Vagina (tissue), 2 donors: ENCODE measurements at regions not wholly inside any gene's neighbourhood (a gene's known extent, or its start where the extent isn't known, plus 50 kb on each side); places are given as distances from the start of the nearest gene placed in this dataset.

Source experiments
- DNase-seq, 2 donors: peaks; one replicate each; pipeline ENCODE4 v3.0.0-alpha.2; 2017; ENCODE audit errors: extremely low spot score in 2 of 2
- H3K27ac ChIP-seq: fragments of 200-600 bp; sonication (generic); one replicate; pipeline ENCODE4 v1.5.1; 2019
- H3K27me3 ChIP-seq: fragments of 200-600 bp; sonication (generic); one replicate; pipeline ENCODE4 v1.5.1; 2019
- H3K36me3 ChIP-seq, 2 donors: fragments of 200-600 bp; sonication (generic); one replicate each; pipeline ENCODE4 v1.5.1; 2017 to 2019
- H3K4me1 ChIP-seq: fragments of 200-600 bp; sonication (generic); one replicate; pipeline ENCODE4 v1.5.1; 2019
- H3K4me3 ChIP-seq, 2 donors: fragments of 200-600 bp; sonication (generic); 1 replicate in 1 of 2; 2 replicates in 1 of 2; pipeline ENCODE4 v1.5.1; 2016 to 2019
- H3K9me3 ChIP-seq: fragments of 200-600 bp; sonication (generic); one replicate; pipeline ENCODE4 v1.5.1; 2019
- POLR2A ChIP-seq, 2 donors: fragments of 450-650 bp; IDR thresholded peaks; one replicate each; pipeline ENCODE4 v1.6.1; 2017; ENCODE audit warnings: antibody characterized with exemption in 2 of 2, mild to moderate bottlenecking in 2 of 2, moderate library complexity in 2 of 2
- POLR2AphosphoS5 ChIP-seq, 2 donors: sonication (generic); formaldehyde crosslinking; IDR thresholded peaks; one replicate each; pipeline ENCODE4 v1.9.0; 2017; ENCODE audit warnings: antibody characterized with exemption in 2 of 2, mild to moderate bottlenecking in 2 of 2, low read depth in 1 of 2; ENCODE audit not compliant: insufficient read depth in 1 of 2
- intact Hi-C: fragments of 100-400 bp; cut with DNase I; formaldehyde crosslinking; loops from one replicate; pipeline ENCODE4 v1.15.1; 2023
- TF ChIP-seq, protein P1 (sequence below), 3 experiments: fragments of 450-650 bp in 2 of 3; fragments of 200-600 bp in 1 of 3; sonication (generic) in 1 of 3; IDR thresholded peaks; one replicate each; pipeline ENCODE4 v1.5.1; 2017 to 2019; ENCODE audit warnings: antibody characterized with exemption in 3 of 3, mild to moderate bottlenecking in 2 of 3, moderate library complexity in 2 of 3

DNA sequence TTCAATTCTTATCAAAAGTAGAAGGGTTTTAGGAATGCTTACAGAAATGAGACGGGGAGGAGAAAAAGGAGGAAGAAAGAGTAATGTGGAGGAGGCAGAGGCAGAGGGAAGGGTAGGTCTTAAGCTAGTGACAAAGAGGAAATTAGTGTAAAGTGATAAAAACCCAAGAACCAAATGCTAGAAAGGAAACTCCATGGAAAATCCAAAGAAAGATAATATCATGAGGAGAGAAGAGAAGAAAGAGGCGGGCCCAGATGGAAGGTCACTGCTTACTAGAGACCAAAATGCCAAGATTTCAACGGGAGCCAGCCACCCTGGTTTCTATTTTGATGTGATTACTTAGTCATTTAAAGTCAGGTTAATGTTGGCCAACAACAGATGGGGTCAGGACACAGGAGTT lies 68.6 kb upstream of the IL12B start:
- intact Hi-C loops = no loop called here
- DNase-seq = no peak
- peaks cover 1% of the 10 kb centered on the region for H3K4me1 ChIP-seq

DNA sequence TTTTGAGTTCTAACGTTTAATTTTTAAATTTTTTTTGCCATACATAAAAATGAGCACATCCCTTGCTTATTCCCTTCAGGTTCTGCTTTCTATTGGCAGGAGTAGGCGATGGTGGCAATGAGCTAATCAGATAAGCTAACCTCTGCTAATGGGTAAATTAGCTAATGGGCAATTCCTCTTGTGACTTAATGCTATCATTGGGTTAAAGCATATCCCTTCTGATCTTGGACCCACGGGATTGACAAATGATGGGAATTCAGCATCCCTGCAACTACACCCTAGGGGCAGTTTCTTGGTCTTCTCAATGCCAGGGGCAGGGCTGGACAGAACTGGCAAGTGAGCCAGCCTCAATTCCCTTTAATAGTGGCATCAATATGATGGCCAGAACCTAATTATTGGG lies 70.2 kb upstream of the IL12B start:
- Histone ChIP-seq H3K27ac (no peak overlapping the region), H3K27me3 (no peaks in the 10 kb centered on the region), H3K4me1 (peaks cover 8% of the 10 kb centered on the region), H3K9me3 (no peaks in the 10 kb centered on the region), H3K4me3 (no peak overlapping the region), H3K36me3 (no peaks in the 10 kb centered on the region)
- intact Hi-C loops = no loop called here
- TF ChIP-seq POLR2AphosphoS5 (IDR thresholded peaks at IDR 0.05; ENCODE audit: insufficient read depth in 1 of 2, low read depth in 1 of 2) (no peak), POLR2A (IDR thresholded peaks at IDR 0.05) (no peak)
- TF ChIP-seq, protein P1, sequence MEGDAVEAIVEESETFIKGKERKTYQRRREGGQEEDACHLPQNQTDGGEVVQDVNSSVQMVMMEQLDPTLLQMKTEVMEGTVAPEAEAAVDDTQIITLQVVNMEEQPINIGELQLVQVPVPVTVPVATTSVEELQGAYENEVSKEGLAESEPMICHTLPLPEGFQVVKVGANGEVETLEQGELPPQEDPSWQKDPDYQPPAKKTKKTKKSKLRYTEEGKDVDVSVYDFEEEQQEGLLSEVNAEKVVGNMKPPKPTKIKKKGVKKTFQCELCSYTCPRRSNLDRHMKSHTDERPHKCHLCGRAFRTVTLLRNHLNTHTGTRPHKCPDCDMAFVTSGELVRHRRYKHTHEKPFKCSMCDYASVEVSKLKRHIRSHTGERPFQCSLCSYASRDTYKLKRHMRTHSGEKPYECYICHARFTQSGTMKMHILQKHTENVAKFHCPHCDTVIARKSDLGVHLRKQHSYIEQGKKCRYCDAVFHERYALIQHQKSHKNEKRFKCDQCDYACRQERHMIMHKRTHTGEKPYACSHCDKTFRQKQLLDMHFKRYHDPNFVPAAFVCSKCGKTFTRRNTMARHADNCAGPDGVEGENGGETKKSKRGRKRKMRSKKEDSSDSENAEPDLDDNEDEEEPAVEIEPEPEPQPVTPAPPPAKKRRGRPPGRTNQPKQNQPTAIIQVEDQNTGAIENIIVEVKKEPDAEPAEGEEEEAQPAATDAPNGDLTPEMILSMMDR (IDR thresholded peaks at IDR 0.05) = no peak
- no peak for DNase-seq

More for the DNA sequence above, 68.6 kb upstream of the IL12B start:
- Histone ChIP-seq H3K36me3 (no peaks in the 10 kb centered on the region), H3K27me3 (no peaks in the 10 kb centered on the region), H3K4me3 (no peak overlapping the region), H3K27ac (no peak overlapping the region), H3K9me3 (no peaks in the 10 kb centered on the region)
- TF ChIP-seq POLR2A (IDR thresholded peaks at IDR 0.05) (no peak), POLR2AphosphoS5 (IDR thresholded peaks at IDR 0.05; ENCODE audit: insufficient read depth in 1 of 2, low read depth in 1 of 2) (no peak)
- TF ChIP-seq, protein P1 (IDR thresholded peaks at IDR 0.05) = no peak

DNA sequence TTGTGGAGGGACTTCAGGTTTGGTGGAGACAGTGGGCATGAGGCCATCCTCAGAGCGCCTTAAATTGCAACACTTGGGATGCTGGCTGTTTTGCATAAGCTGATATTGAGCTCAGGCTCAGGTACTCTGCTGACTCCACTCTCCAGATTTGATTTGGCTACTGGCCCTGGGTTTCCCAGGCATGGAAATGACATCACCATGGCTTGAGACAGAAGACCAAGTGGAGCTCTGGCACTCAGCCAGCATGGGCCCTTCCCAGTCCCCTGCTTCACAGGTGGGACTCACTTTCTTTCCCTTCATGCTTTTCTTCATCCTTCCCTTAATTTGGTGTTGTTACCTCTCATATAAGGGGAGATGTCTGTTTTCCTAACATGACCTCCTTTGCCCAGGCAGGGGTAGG lies 72.0 kb upstream of the IL12B start:
- TF ChIP-seq, protein P1 (IDR thresholded peaks at IDR 0.05) = no peak
- TF ChIP-seq POLR2AphosphoS5 (IDR thresholded peaks at IDR 0.05; ENCODE audit: insufficient read depth in 1 of 2, low read depth in 1 of 2) = no peak
- no peak for TF ChIP-seq POLR2A (IDR thresholded peaks at IDR 0.05)
- DNase-seq = no peak
- no peaks in the 10 kb centered on the region for H3K36me3 ChIP-seq
- no peaks in the 10 kb centered on the region for H3K9me3 ChIP-seq
- H3K4me1 ChIP-seq = peaks cover 8% of the 10 kb centered on the region
- intact Hi-C loops = no loop called here
- no peaks in the 10 kb centered on the region for H3K27me3 ChIP-seq
- H3K27ac ChIP-seq = no peak overlapping the region
- no peak overlapping the region for H3K4me3 ChIP-seq

DNA sequence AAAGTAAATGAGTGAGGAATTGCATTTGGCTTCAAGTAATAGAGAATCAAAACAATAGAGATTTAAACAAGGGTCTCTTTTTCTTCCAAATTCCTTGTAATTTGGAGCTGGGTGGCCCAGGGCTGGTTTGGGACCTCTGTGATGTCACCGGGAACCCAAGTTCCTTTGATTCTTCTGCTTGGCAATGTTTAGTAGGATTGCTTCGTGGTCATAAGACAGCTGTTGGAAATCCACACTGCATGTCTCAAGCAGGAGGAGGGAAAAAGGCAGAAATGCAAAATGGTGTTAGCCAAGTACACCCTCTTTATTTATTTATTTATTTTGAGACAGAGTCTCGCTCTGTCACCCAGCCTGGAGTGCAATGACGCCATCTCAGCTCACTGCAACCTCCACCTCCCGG lies 72.6 kb upstream of the IL12B start:
- intact Hi-C loops = no loop called here
- Histone ChIP-seq H3K9me3 (no peaks in the 10 kb centered on the region), H3K4me3 (no peak overlapping the region), H3K4me1 (peaks cover 8% of the 10 kb centered on the region), H3K27ac (no peak overlapping the region), H3K36me3 (no peaks in the 10 kb centered on the region), H3K27me3 (no peaks in the 10 kb centered on the region)
- no peak for DNase-seq
- TF ChIP-seq, protein P1 (IDR thresholded peaks at IDR 0.05) = no peak
- no peak for TF ChIP-seq POLR2A (IDR thresholded peaks at IDR 0.05)
- no peak for TF ChIP-seq POLR2AphosphoS5 (IDR thresholded peaks at IDR 0.05; ENCODE audit: insufficient read depth in 1 of 2, low read depth in 1 of 2)

DNA sequence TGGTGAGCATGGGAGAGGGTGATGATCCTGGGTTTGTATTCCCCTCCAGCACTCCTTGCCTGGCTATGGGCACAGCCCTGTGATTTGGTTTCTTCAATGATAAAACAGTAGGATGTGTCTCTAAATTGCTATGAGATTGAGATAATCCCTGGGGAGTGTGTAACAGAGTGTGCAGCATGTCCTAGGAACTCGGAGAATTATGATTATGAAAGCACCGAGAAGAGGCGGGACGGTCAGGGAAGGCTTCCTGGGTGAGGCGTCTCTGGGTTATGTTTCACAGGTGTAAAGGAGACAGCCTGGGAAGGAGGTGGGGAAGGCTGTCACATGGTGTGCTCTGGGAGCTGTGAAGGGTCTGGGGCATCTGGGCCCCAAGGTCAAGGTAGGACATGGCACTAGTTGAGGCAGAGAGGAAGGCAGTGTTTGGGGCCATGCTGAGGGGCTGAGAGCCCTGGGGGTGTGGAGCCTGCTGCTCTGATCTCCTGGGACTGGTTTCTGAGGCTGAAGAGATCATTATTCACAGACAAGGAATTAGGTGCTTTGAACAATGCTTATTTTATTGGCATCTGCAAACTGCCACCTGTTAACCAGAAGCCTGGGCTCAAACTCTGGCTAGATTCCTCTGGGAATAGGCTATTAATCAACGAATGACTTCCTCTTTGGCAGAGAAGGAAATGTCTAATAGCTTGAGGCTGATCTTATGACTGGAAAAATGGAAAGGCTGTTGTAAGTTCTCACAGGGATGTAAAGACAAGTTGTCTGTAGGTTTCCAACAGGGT lies 73.8 kb upstream of the IL12B start:
- Histone ChIP-seq H3K4me3 (no peak overlapping the region), H3K27ac (no peak overlapping the region), H3K27me3 (no peaks in the 10 kb centered on the region), H3K4me1 (peaks cover 8% of the 10 kb centered on the region), H3K9me3 (no peaks in the 10 kb centered on the region), H3K36me3 (no peaks in the 10 kb centered on the region)
- intact Hi-C loops = no loop called here
- DNase-seq = no peak
- TF ChIP-seq, protein P1 (IDR thresholded peaks at IDR 0.05) = no peak
- TF ChIP-seq POLR2A (IDR thresholded peaks at IDR 0.05) (no peak), POLR2AphosphoS5 (IDR thresholded peaks at IDR 0.05; ENCODE audit: insufficient read depth in 1 of 2, low read depth in 1 of 2) (no peak)
